H9 (cell line): ENCODE measurements at regions not wholly inside any gene's neighbourhood (a gene's known extent, or its start where the extent isn't known, plus 50 kb on each side); places are given as distances from the start of the nearest gene placed in this dataset.

Experiments used
- DNase-seq: peaks from one replicate; pipeline ENCODE4 v3.0.0-alpha.2; 2017
- H2AFZ ChIP-seq: one replicate; pipeline ENCODE4 v1.6.1; 2013; ENCODE audit warnings: mild to moderate bottlenecking, low read length, control low read depth, moderate library complexity
- H2AK5ac ChIP-seq: 2 replicates; pipeline ENCODE4 v1.6.1; 2013; ENCODE audit warnings: low read length, control low read depth, mixed read lengths; ENCODE audit not compliant: insufficient read length
- H2BK120ac ChIP-seq: one replicate; pipeline ENCODE4 v1.6.1; 2013; ENCODE audit warnings: low read depth, mild to moderate bottlenecking, low read length, control low read depth, inconsistent platforms; ENCODE audit not compliant: poor library complexity, severe bottlenecking
- H2BK12ac ChIP-seq: 2 replicates; pipeline ENCODE4 v1.6.1; 2013; ENCODE audit warnings: low read length, control low read depth, mixed read lengths, low read depth; ENCODE audit not compliant: insufficient read length
- H2BK15ac ChIP-seq: 2 replicates; pipeline ENCODE4 v1.6.1; 2013; ENCODE audit warnings: low read depth, low read length, control low read depth
- H2BK20ac ChIP-seq: one replicate; pipeline ENCODE4 v1.6.1; 2013; ENCODE audit warnings: low read depth, mild to moderate bottlenecking, low read length, control low read depth, inconsistent platforms; ENCODE audit not compliant: poor library complexity, severe bottlenecking
- H2BK5ac ChIP-seq: 2 replicates; pipeline ENCODE4 v1.6.1; 2013; ENCODE audit warnings: low read length, control low read depth, mixed read lengths; ENCODE audit not compliant: insufficient read length
- H3K14ac ChIP-seq: 2 replicates; pipeline ENCODE4 v1.6.1; 2013; ENCODE audit warnings: low read length, control low read depth; ENCODE audit not compliant: insufficient read depth
- H3K18ac ChIP-seq: 2 replicates; pipeline ENCODE4 v1.6.1; 2013; ENCODE audit warnings: low read depth, mild to moderate bottlenecking, mixed read lengths, low read length, control low read depth; ENCODE audit not compliant: insufficient read length
- H3K23ac ChIP-seq: 2 replicates; pipeline ENCODE4 v1.6.1; 2013; ENCODE audit warnings: low read length, control low read depth, mixed read lengths, low read depth; ENCODE audit not compliant: insufficient read length
- H3K23me2 ChIP-seq: 2 replicates; pipeline ENCODE4 v1.6.1; 2013; ENCODE audit warnings: low read depth, mild to moderate bottlenecking, mixed read lengths, low read length, control low read depth; ENCODE audit not compliant: insufficient read length, poor library complexity, severe bottlenecking
- H3K27ac ChIP-seq: 2 replicates; pipeline ENCODE4 v1.5.1; 2013; ENCODE audit warnings: low read length, control low read depth, mixed read lengths, low read depth; ENCODE audit not compliant: insufficient read length
- H3K27me3 ChIP-seq: 2 replicates; pipeline ENCODE4 v1.6.1; 2013; ENCODE audit warnings: low read length, control low read depth, inconsistent platforms; ENCODE audit not compliant: insufficient read depth
- H3K4ac ChIP-seq: 2 replicates; pipeline ENCODE4 v1.6.1; 2013; ENCODE audit warnings: low read depth, mild to moderate bottlenecking, control low read depth, inconsistent platforms, low read length, moderate library complexity
- H3K4me1 ChIP-seq: 2 replicates; pipeline ENCODE4 v1.6.1; 2013; ENCODE audit warnings: low read length, control low read depth, inconsistent platforms; ENCODE audit not compliant: insufficient read depth
- H3K4me2 ChIP-seq: 2 replicates; pipeline ENCODE4 v1.6.1; 2013; ENCODE audit warnings: low read length, control low read depth, mixed read lengths; ENCODE audit not compliant: insufficient read length, insufficient read depth
- H3K56ac ChIP-seq: 2 replicates; pipeline ENCODE4 v1.6.1; 2013; ENCODE audit warnings: low read depth, mild to moderate bottlenecking, mixed read lengths, low read length, control low read depth; ENCODE audit not compliant: insufficient read length
- H3K79me1 ChIP-seq: 2 replicates; pipeline ENCODE4 v1.6.1; 2013; ENCODE audit warnings: low read depth, mild to moderate bottlenecking, moderate library complexity, low read length, control low read depth, inconsistent platforms; ENCODE audit not compliant: insufficient read depth, poor library complexity, severe bottlenecking
- H3K79me2 ChIP-seq: 2 replicates; pipeline ENCODE4 v1.6.1; 2013; ENCODE audit warnings: low read length, control low read depth, inconsistent platforms; ENCODE audit not compliant: insufficient read depth
- H3K9ac ChIP-seq: 2 replicates; pipeline ENCODE4 v1.6.1; 2013; ENCODE audit warnings: low read length, control low read depth, mixed read lengths; ENCODE audit not compliant: insufficient read length; ENCODE audit errors: extremely low read depth
- H3K9me3 ChIP-seq: one replicate; pipeline ENCODE4 v1.6.1; 2013; ENCODE audit warnings: low read depth, low read length, inconsistent platforms; ENCODE audit not compliant: control insufficient read depth
- H3T11ph ChIP-seq: one replicate; pipeline ENCODE4 v1.6.1; 2013; ENCODE audit warnings: mild to moderate bottlenecking, low read length, control low read depth, inconsistent platforms
- H4K20me1 ChIP-seq: one replicate; pipeline ENCODE4 v1.6.1; 2013; ENCODE audit not compliant: control insufficient read depth, insufficient read length, insufficient read depth
- H4K5ac ChIP-seq: 2 replicates; pipeline ENCODE4 v1.6.1; 2013; ENCODE audit warnings: low read depth, mild to moderate bottlenecking, mixed read lengths, low read length, control low read depth; ENCODE audit not compliant: insufficient read length
- H4K8ac ChIP-seq: replicated peaks from 2 replicates; pipeline ENCODE4 v1.6.1; 2013; ENCODE audit warnings: low read length, control low read depth, mixed read lengths, low read depth; ENCODE audit not compliant: insufficient read length
- H4K91ac ChIP-seq: 2 replicates; pipeline ENCODE4 v1.6.1; 2013; ENCODE audit warnings: low read depth, mild to moderate bottlenecking, moderate library complexity, mixed read lengths, low read length, control low read depth; ENCODE audit not compliant: insufficient read length
- H3K27ac Mint-ChIP-seq, 3 experiments: 2 replicates in 2 of 3; 3 replicates in 1 of 3; pipeline ENCODE4 v1.8.0; 2020 to 2021; ENCODE audit warnings: mixed read lengths in 3 of 3, mild to moderate bottlenecking in 1 of 3, moderate library complexity in 1 of 3
- H3K27me3 Mint-ChIP-seq: 2 replicates; pipeline ENCODE4 v1.8.0; 2021; ENCODE audit warnings: low read depth, mild to moderate bottlenecking, moderate library complexity, mixed read lengths
- H3K36me3 Mint-ChIP-seq, 3 experiments: 2 replicates in 2 of 3; 3 replicates in 1 of 3; pipeline ENCODE4 v1.8.0; 2020 to 2021; ENCODE audit warnings: low read depth in 3 of 3, mixed read lengths in 3 of 3; ENCODE audit not compliant: insufficient read depth in 1 of 3
- H3K4me1 Mint-ChIP-seq, 2 experiments: 2 replicates each; pipeline ENCODE4 v1.8.0; 2020; ENCODE audit warnings: mixed read lengths in 2 of 2
- H3K4me3 Mint-ChIP-seq, 2 experiments: 2 replicates in 1 of 2; 3 replicates in 1 of 2; pipeline ENCODE4 v1.8.0; 2020 to 2021; ENCODE audit warnings: mild to moderate bottlenecking in 2 of 2, mixed read lengths in 2 of 2, moderate library complexity in 1 of 2
- H3K9me3 Mint-ChIP-seq, 2 experiments: 2 replicates in 1 of 2; 3 replicates in 1 of 2; pipeline ENCODE4 v1.8.0; 2020; ENCODE audit warnings: mild to moderate bottlenecking in 2 of 2, mixed read lengths in 2 of 2, moderate library complexity in 1 of 2
- CTCF ChIP-seq: fragments of 200-600 bp; sonication (generic); conservative IDR thresholded peaks from 3 replicates; pipeline ENCODE4 v1.8.0; 2021; ENCODE audit warnings: antibody characterized with exemption, mild to moderate bottlenecking
- WGBS: extraction: QIAGEN DNeasy Blood & Tissue Kit; methylation state at CpG from one replicate; pipeline ENCODE4 v1.1.7; 2013; ENCODE audit warnings: missing lambda C conversion rate, low lambda C conversion rate, mixed read lengths; ENCODE audit not compliant: insufficient read length; ENCODE audit errors: extremely low coverage; 5-methylcytosine and 5-hydroxymethylcytosine counted together

- H3K56ac ChIP-seq, result no peak overlapping the region
- H3T11ph ChIP-seq, result no peak overlapping the region
- TF ChIP-seq CTCF, result no peak
- H3K79me2 ChIP-seq, result no peaks in the 10 kb centered on the region
- no peak overlapping the region for H3K18ac ChIP-seq
- H3K27ac ChIP-seq, result no peak overlapping the region
- H3K23ac ChIP-seq, result no peak overlapping the region
- Mint-ChIP-seq H3K27me3 (no peaks in the 10 kb centered on the region), H3K27ac (no peak overlapping the region), H3K9me3 (peaks cover 0 to 6% of the 10 kb centered on the region in 2 experiments; a peak in 1 of 5 replicates), H3K36me3 (peaks cover 0 to 7% (median 3%) of the 10 kb centered on the region in 3 experiments; a peak in 3 of 7 replicates), H3K4me1 (no peaks in the 10 kb centered on the region), H3K4me3 (no peak overlapping the region)
- DNase-seq, result no peak
- H2AFZ ChIP-seq, result no peak overlapping the region
- no peaks in the 10 kb centered on the region for H3K27me3 ChIP-seq
- H3K4me1 ChIP-seq, result no peaks in the 10 kb centered on the region
- H2BK12ac ChIP-seq, result no peak overlapping the region
- H3K4me2 ChIP-seq, result no peak overlapping the region
- no CpG with 5 or more reads among the region's 12 CpGs for WGBS
- no peak overlapping the region for H2BK5ac ChIP-seq
- no peak overlapping the region for H4K8ac ChIP-seq
- no peaks in the 10 kb centered on the region for H3K9me3 ChIP-seq
- no peak overlapping the region for H4K91ac ChIP-seq
- H4K20me1 ChIP-seq, result no peaks in the 10 kb centered on the region
- no peak overlapping the region for H3K4ac ChIP-seq
- H4K5ac ChIP-seq, result no peak overlapping the region
- H3K14ac ChIP-seq, result no peak overlapping the region
- H2AK5ac ChIP-seq, result no peak overlapping the region
- H2BK20ac ChIP-seq, result no peak overlapping the region
- no peaks in the 10 kb centered on the region for H3K23me2 ChIP-seq
- H2BK15ac ChIP-seq, result no peak overlapping the region
- no peak overlapping the region for H3K9ac ChIP-seq
- H3K79me1 ChIP-seq, result no peaks in the 10 kb centered on the region
- no peak overlapping the region for H2BK120ac ChIP-seq
These were observed 447.3 kb downstream of the HS3ST3B1 start for GRCh38 chr17:14748036-14748710.
